ENCODE measurements at regions not wholly inside any gene's neighbourhood (a gene's known extent, or its start where the extent isn't known, plus 50 kb on each side); places are given as distances from the start of the nearest gene placed in this dataset.

- TF ChIP-seq ZNF720 (CRISPR knock-in tag; IDR thresholded peaks at IDR 0.05) = no peak
- TF ChIP-seq ZNF605 (CRISPR knock-in tag; IDR thresholded peaks at IDR 0.05) = no peak
- TF ChIP-seq ZNF430 (CRISPR knock-in tag; IDR thresholded peaks at IDR 0.05) = no peak
- TF ChIP-seq ZNF510 (CRISPR knock-in tag; IDR thresholded peaks at IDR 0.05; ENCODE audit: low read depth) = no peak
- no peak for TF ChIP-seq ZNF660 (CRISPR knock-in tag; IDR thresholded peaks at IDR 0.05; ENCODE audit: borderline replicate concordance, low read depth)
- peak; percentile 98 for TF ChIP-seq ZHX1 (CRISPR knock-in tag; IDR thresholded peaks at IDR 0.05; ENCODE audit: low read depth)
- no peak for TF ChIP-seq RFX5 (IDR thresholded peaks at IDR 0.05; ENCODE audit: low read depth, low read length)
- peak; percentile 89 for TF ChIP-seq POGK (CRISPR knock-in tag; conservative IDR thresholded peaks at IDR 0.05)
- TF ChIP-seq FOXA1 (IDR thresholded peaks at IDR 0.05) = no peak
- TF ChIP-seq FOXA1 (CRISPR knock-in tag; IDR thresholded peaks at IDR 0.05) = peak; percentile 93
- TF ChIP-seq TMF1 (CRISPR knock-in tag; IDR thresholded peaks at IDR 0.05; ENCODE audit: low read depth) = no peak
- TF ChIP-seq ZNF274 (CRISPR knock-in tag; IDR thresholded peaks at IDR 0.05) = 0 out of 2 replicates have a peak, but pooled peaks have one; percentile 59
- TF ChIP-seq ATF3 (CRISPR knock-in tag; IDR thresholded peaks at IDR 0.05) = peak; percentile 82; the same call in 1 of the 2 replicates
- peak; percentile 73 for TF ChIP-seq NR2F2 (IDR thresholded peaks at IDR 0.05; ENCODE audit: borderline replicate concordance, low read depth)
- TF ChIP-seq KDM4B (CRISPR knock-in tag; IDR thresholded peaks at IDR 0.05) = peak; percentile 61; the same call in 1 of the 2 replicates
- no peak for TF ChIP-seq ZNF83 (CRISPR knock-in tag; IDR thresholded peaks at IDR 0.05; ENCODE audit: borderline replicate concordance)
- peak; percentile 68; the same call in 1 of the 2 replicates for TF ChIP-seq ZFP1 (CRISPR knock-in tag; IDR thresholded peaks at IDR 0.05)
- TF ChIP-seq ZNF569 (CRISPR knock-in tag; IDR thresholded peaks at IDR 0.05; ENCODE audit: borderline replicate concordance) = no peak
- no peak for TF ChIP-seq ZNF367 (CRISPR knock-in tag; IDR thresholded peaks at IDR 0.05; ENCODE audit: borderline replicate concordance)
- no peak for TF ChIP-seq AGO1 (IDR thresholded peaks at IDR 0.05; ENCODE audit: low read depth, low read length, poor library complexity, severe bottlenecking)
- peak; percentile 88; the same call in 1 of the 2 replicates for TF ChIP-seq ZBTB20 (CRISPR knock-in tag; IDR thresholded peaks at IDR 0.05; ENCODE audit: borderline replicate concordance, low read depth)
- TF ChIP-seq ZNF598 (CRISPR knock-in tag; IDR thresholded peaks at IDR 0.05; ENCODE audit: borderline replicate concordance) = no peak; the same call in 1 of the 2 replicates
These were observed 74.6 kb upstream of the TEAD1 start (continued) for GRCh38 chr11:12599408-12600143.

Data from HepG2 (cell line).